ENCODE measurements at regions not wholly inside any gene's neighbourhood (a gene's known extent, or its start where the extent isn't known, plus 50 kb on each side); places are given as distances from the start of the nearest gene placed in this dataset.

DNA sequence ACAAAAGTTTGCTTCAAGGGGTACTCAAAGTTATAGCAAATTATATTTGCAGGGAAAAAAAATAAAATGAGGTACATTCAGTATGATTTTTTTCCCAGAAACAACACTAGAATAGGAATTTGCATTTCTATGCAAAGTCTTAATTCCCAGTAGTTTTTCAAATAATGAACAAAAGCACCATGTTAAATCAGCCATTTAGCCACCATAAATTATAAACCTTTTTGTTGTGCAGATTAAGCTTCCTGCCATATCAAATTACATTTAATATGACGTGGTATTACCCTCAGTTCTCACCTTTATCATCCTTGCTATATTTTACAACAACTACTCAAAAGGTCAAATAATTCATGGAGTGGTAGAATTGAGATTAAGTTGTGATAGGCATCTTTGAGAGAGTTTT lies 136.6 kb upstream of the FRY start:
- Histone ChIP-seq H2AFZ (ENCODE audit: low read length) (no peak overlapping the region), H3K36me3 (replicated peaks in 1 of 2; ENCODE audit: control insufficient read depth in 1 of 2, insufficient read depth in 2 of 2, low read length in 2 of 2) (no peaks in the 10 kb centered on the region), H4K20me1 (ENCODE audit: insufficient read depth, low read length) (no peaks in the 10 kb centered on the region), H3K4me1 (ENCODE audit: insufficient read depth, low read length) (no peaks in the 10 kb centered on the region), H3K27ac (ENCODE audit: extremely low read length, insufficient read depth, low read length) (no peak overlapping the region), H3K27me3 (ENCODE audit: control insufficient read depth in 1 of 2, insufficient read depth in 2 of 2, low read length in 2 of 2) (0 out of 5 replicates have a peak, but pooled peaks cover 0 to 4% of the 10 kb centered on the region in 2 experiments), H3K9ac (ENCODE audit: insufficient read depth, low read depth, low read length) (no peak overlapping the region), H3K79me2 (ENCODE audit: insufficient read depth, low read length) (no peaks in the 10 kb centered on the region), H3K9me3 (ENCODE audit: low read length) (no peaks in the 10 kb centered on the region), H3K4me2 (ENCODE audit: low read depth, low read length) (no peak overlapping the region), H3K4me3 (replicated peaks in 1 of 3; ENCODE audit: insufficient read depth in 1 of 3, low read depth in 2 of 3, low read length in 3 of 3) (no peak overlapping the region)
- POLR2A ChIA-PET = no interaction called here
- TF ChIP-seq, protein P1, sequence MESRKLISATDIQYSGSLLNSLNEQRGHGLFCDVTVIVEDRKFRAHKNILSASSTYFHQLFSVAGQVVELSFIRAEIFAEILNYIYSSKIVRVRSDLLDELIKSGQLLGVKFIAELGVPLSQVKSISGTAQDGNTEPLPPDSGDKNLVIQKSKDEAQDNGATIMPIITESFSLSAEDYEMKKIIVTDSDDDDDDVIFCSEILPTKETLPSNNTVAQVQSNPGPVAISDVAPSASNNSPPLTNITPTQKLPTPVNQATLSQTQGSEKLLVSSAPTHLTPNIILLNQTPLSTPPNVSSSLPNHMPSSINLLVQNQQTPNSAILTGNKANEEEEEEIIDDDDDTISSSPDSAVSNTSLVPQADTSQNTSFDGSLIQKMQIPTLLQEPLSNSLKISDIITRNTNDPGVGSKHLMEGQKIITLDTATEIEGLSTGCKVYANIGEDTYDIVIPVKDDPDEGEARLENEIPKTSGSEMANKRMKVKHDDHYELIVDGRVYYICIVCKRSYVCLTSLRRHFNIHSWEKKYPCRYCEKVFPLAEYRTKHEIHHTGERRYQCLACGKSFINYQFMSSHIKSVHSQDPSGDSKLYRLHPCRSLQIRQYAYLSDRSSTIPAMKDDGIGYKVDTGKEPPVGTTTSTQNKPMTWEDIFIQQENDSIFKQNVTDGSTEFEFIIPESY (CRISPR knock-in tag; IDR thresholded peaks at IDR 0.05) = no peak
- TF ChIP-seq ZNF468 (CRISPR knock-in tag; IDR thresholded peaks at IDR 0.05) (no peak), SPEN (CRISPR knock-in tag; IDR thresholded peaks at IDR 0.05; ENCODE audit: low read depth) (no peak), SRSF1 (optimal IDR thresholded peaks at IDR 0.05; ENCODE audit: low read depth, low read length) (no peak), ZFYVE20 (CRISPR knock-in tag; IDR thresholded peaks at IDR 0.05; ENCODE audit: borderline replicate concordance, low read depth) (no peak), JUN (CRISPR knock-in tag; IDR thresholded peaks at IDR 0.05) (no peak), FOXK2 (IDR thresholded peaks at IDR 0.05) (no peak), FOXA1 (IDR thresholded peaks at IDR 0.05) (no peak), FOXA1 (CRISPR knock-in tag; IDR thresholded peaks at IDR 0.05) (no peak), NBN (conservative IDR thresholded peaks at IDR 0.05) (no peak), NR2C2 (CRISPR knock-in tag; IDR thresholded peaks at IDR 0.05; ENCODE audit: borderline replicate concordance) (no peak), U2AF2 (IDR thresholded peaks at IDR 0.05; ENCODE audit: low read depth, low read length) (no peak), FOXM1 (CRISPR knock-in tag; IDR thresholded peaks at IDR 0.05) (no peak)
- TF ChIP-seq, protein P2, sequence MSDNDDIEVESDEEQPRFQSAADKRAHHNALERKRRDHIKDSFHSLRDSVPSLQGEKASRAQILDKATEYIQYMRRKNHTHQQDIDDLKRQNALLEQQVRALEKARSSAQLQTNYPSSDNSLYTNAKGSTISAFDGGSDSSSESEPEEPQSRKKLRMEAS (IDR thresholded peaks at IDR 0.05) = no peak
- TF ChIP-seq, protein P3, sequence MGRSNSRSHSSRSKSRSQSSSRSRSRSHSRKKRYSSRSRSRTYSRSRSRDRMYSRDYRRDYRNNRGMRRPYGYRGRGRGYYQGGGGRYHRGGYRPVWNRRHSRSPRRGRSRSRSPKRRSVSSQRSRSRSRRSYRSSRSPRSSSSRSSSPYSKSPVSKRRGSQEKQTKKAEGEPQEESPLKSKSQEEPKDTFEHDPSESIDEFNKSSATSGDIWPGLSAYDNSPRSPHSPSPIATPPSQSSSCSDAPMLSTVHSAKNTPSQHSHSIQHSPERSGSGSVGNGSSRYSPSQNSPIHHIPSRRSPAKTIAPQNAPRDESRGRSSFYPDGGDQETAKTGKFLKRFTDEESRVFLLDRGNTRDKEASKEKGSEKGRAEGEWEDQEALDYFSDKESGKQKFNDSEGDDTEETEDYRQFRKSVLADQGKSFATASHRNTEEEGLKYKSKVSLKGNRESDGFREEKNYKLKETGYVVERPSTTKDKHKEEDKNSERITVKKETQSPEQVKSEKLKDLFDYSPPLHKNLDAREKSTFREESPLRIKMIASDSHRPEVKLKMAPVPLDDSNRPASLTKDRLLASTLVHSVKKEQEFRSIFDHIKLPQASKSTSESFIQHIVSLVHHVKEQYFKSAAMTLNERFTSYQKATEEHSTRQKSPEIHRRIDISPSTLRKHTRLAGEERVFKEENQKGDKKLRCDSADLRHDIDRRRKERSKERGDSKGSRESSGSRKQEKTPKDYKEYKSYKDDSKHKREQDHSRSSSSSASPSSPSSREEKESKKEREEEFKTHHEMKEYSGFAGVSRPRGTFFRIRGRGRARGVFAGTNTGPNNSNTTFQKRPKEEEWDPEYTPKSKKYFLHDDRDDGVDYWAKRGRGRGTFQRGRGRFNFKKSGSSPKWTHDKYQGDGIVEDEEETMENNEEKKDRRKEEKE (IDR thresholded peaks at IDR 0.05) = no peak
- TF ChIP-seq, protein P4, sequence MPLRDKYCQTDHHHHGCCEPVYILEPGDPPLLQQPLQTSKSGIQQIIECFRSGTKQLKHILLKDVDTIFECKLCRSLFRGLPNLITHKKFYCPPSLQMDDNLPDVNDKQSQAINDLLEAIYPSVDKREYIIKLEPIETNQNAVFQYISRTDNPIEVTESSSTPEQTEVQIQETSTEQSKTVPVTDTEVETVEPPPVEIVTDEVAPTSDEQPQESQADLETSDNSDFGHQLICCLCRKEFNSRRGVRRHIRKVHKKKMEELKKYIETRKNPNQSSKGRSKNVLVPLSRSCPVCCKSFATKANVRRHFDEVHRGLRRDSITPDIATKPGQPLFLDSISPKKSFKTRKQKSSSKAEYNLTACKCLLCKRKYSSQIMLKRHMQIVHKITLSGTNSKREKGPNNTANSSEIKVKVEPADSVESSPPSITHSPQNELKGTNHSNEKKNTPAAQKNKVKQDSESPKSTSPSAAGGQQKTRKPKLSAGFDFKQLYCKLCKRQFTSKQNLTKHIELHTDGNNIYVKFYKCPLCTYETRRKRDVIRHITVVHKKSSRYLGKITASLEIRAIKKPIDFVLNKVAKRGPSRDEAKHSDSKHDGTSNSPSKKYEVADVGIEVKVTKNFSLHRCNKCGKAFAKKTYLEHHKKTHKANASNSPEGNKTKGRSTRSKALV (CRISPR knock-in tag; IDR thresholded peaks at IDR 0.05) = no peak
- DNase-seq (ENCODE audit: low spot score) (no peak), ATAC-seq (no peak), FAIRE-seq (no peak)
- 0% methylated on average over 1 of the region's 1 CpG for WGBS (ENCODE audit: low lambda C conversion rate)
- CTCF ChIA-PET (ENCODE audit: low intra/inter-chr PET ratio, low total read pairs) = no interaction called here
- in situ Hi-C loops (cut with HindIII; ENCODE audit: extremely low pct_ligation_motif_present, low pct_unique_long_range_greater_than_20kb) = no loop called here
- intact Hi-C loops (cut with micrococcal nuclease; ENCODE audit: unreplicated experiment) = no loop called here
- BruUV-seq (replicated peaks) = no TSS peak
